ENCODE measurements at regions not wholly inside any gene's neighbourhood (a gene's known extent, or its start where the extent isn't known, plus 50 kb on each side); places are given as distances from the start of the nearest gene placed in this dataset.

DNA sequence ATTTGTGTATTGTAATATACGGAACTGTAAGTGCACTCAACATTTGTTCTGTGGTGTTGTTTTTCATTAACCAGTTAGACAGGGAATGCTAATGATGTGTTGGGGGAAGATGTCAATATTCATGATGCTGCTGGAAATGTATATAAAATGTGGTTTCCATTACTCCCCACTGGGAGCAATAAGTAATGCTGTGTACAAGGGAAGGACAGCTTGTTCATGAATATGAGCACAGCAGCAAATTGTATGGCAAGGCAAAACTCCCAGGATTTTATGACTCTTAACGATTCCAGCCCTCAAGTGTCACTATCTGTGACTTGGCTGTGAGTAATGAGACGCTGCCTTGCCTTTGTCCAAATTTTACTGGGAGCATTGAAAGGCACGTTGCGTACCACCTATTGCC is 312.4 kb upstream of the DDX18 start:
- no peak for TF ChIP-seq CTCF (conservative IDR thresholded peaks at IDR 0.05; ENCODE audit: low read length)
- no peak for TF ChIP-seq EZH2phosphoT487 (IDR thresholded peaks at IDR 0.05; ENCODE audit: borderline replicate concordance, low read depth, low read length)
